ENCODE measurements at regions not wholly inside any gene's neighbourhood (a gene's known extent, or its start where the extent isn't known, plus 50 kb on each side); places are given as distances from the start of the nearest gene placed in this dataset.

GRCh38 chr4:84166486-84166885 lies 332.6 kb downstream of the NKX6-1 start:
- H3K36me3 ChIP-seq: no peaks in the 10 kb centered on the region
- H3K27me3 ChIP-seq: no peaks in the 10 kb centered on the region
- no peaks in the 10 kb centered on the region for H3K4me1 ChIP-seq
- H3K9me3 ChIP-seq: no peaks in the 10 kb centered on the region
- intact Hi-C loops (cut with DNase I): no loop called here
- no peak overlapping the region for H3K27ac ChIP-seq
- TF ChIP-seq CTCF (IDR thresholded peaks at IDR 0.05) (no peak), POLR2A (IDR thresholded peaks at IDR 0.05) (no peak)
- no peak for DNase-seq
- no peak overlapping the region for H3K4me3 ChIP-seq (replicated peaks in 1 of 3)
- WGBS, 2 donors: 97 to 100% methylated on average over 1 of the region's 1 CpG

GRCh38 chr4:84164201-84164600 lies 334.9 kb downstream of the NKX6-1 start:
- intact Hi-C loops (cut with DNase I): no loop called here
- Histone ChIP-seq H3K27me3 (no peaks in the 10 kb centered on the region), H3K36me3 (no peaks in the 10 kb centered on the region), H3K4me3 (replicated peaks in 1 of 3) (no peak overlapping the region), H3K4me1 (peaks cover 0 to 5% of the 10 kb centered on the region in 2 donors), H3K9me3 (no peaks in the 10 kb centered on the region), H3K27ac (no peak overlapping the region)
- 90 to 93% methylated on average over 4 of the region's 4 CpGs for WGBS, 2 donors
- TF ChIP-seq POLR2A (IDR thresholded peaks at IDR 0.05) (no peak), CTCF (IDR thresholded peaks at IDR 0.05) (no peak)
- DNase-seq: no peak

GRCh38 chr4:84159762-84160161 lies 339.3 kb downstream of the NKX6-1 start:
- Histone ChIP-seq H3K27me3 (no peaks in the 10 kb centered on the region), H3K4me1 (peaks cover 8 to 13% of the 10 kb centered on the region in 2 donors), H3K36me3 (no peaks in the 10 kb centered on the region), H3K9me3 (no peaks in the 10 kb centered on the region), H3K4me3 (replicated peaks in 1 of 3) (no peak overlapping the region), H3K27ac (no peak overlapping the region)
- 14 to 36% methylated on average over 5 of the region's 5 CpGs for WGBS, 2 donors
- intact Hi-C loops (cut with DNase I): loop anchor here (10.0 kb wide), 1 partner anchor 335 kb away; the partner anchor contains the start of gene NKX6-1
- TF ChIP-seq POLR2A (IDR thresholded peaks at IDR 0.05) (no peak), CTCF (IDR thresholded peaks at IDR 0.05) (peak in 4 of 6 experiments; percentile 37 to 67 (median 54))
- peak; percentile 42 to 59 for DNase-seq

- TF ChIP-seq POLR2A (IDR thresholded peaks at IDR 0.05) (no peak), CTCF (IDR thresholded peaks at IDR 0.05) (no peak)
- no peak overlapping the region for H3K4me3 ChIP-seq (replicated peaks in 1 of 3)
- 89 to 95% methylated on average over 5 of the region's 5 CpGs for WGBS, 2 donors
- no peak overlapping the region for H3K27ac ChIP-seq
- H3K9me3 ChIP-seq: no peaks in the 10 kb centered on the region
- no peaks in the 10 kb centered on the region for H3K36me3 ChIP-seq
- H3K27me3 ChIP-seq: no peaks in the 10 kb centered on the region
- DNase-seq: no peak
- H3K4me1 ChIP-seq: peaks cover 18 to 21% of the 10 kb centered on the region in 2 donors
- intact Hi-C loops (cut with DNase I): loop anchor here (10.0 kb wide), 1 partner anchor 336 kb away; the partner anchor contains the start of gene NKX6-1
Observed at GRCh38 chr4:84158670-84159069, 340.4 kb downstream of the NKX6-1 start.

- H3K9me3 ChIP-seq: no peaks in the 10 kb centered on the region
- DNase-seq: peak in 1 of 2 donors; percentile 22
- TF ChIP-seq POLR2A (IDR thresholded peaks at IDR 0.05): no peak
- peak in 3 of 6 experiments; percentile 13 to 56 (median 29) for TF ChIP-seq CTCF (IDR thresholded peaks at IDR 0.05)
- WGBS, 2 donors: 82% methylated on average over 2 of the region's 2 CpGs
- H3K36me3 ChIP-seq: no peaks in the 10 kb centered on the region
- H3K4me1 ChIP-seq: peaks cover 16 to 22% of the 10 kb centered on the region in 2 donors
- intact Hi-C loops (cut with DNase I): loop anchor here (10.0 kb wide), 1 partner anchor 343 kb away; the partner anchor contains the start of gene NKX6-1
- H3K27ac ChIP-seq: peak overlapping the region in 1 of 3 donors; percentile 19
- no peak overlapping the region for H3K4me3 ChIP-seq (replicated peaks in 1 of 3)
- H3K27me3 ChIP-seq: no peaks in the 10 kb centered on the region
Observed at GRCh38 chr4:84151574-84151973, 347.5 kb downstream of the NKX6-1 start.
